Upper lobe of left lung (tissue), 6 donors: ENCODE measurements at regions not wholly inside any gene's neighbourhood (a gene's known extent, or its start where the extent isn't known, plus 50 kb on each side); places are given as distances from the start of the nearest gene placed in this dataset.

Experiments
- ATAC-seq, 2 donors: fragments of 200-7000 bp; cut with Tn5 transposase; one replicate each; pipeline ENCODE4 v1.9.1; 2022; ENCODE audit warnings: mild to moderate bottlenecking in 2 of 2, moderate library complexity in 2 of 2; ENCODE audit not compliant: low FRiP score in 2 of 2
- DNase-seq, 2 donors: peaks; one replicate each; pipeline ENCODE4 v3.0.0-alpha.2; 2019 to 2020
- H3K27ac ChIP-seq, 4 donors: fragments of 200-600 bp; sonication (generic); one replicate each; pipeline ENCODE4 v1.5.1; 2016 to 2019
- H3K27me3 ChIP-seq, 4 donors: fragments of 200-600 bp; sonication (generic); one replicate each; pipeline ENCODE4 v1.5.1; 2017 to 2019
- H3K36me3 ChIP-seq, 4 donors: fragments of 200-600 bp; sonication (generic); one replicate each; pipeline ENCODE4 v1.5.1; 2016 to 2019
- H3K4me1 ChIP-seq, 4 donors: fragments of 200-600 bp; sonication (generic); one replicate each; pipeline ENCODE4 v1.5.1; 2018 to 2019
- H3K4me3 ChIP-seq, 4 donors: fragments of 200-600 bp; sonication (generic); one replicate each; pipeline ENCODE4 v1.5.1; 2017 to 2019; ENCODE audit warnings: mild to moderate bottlenecking in 2 of 4, moderate library complexity in 1 of 4
- H3K9me3 ChIP-seq, 4 donors: fragments of 200-600 bp; sonication (generic); one replicate each; pipeline ENCODE4 v1.5.1; 2018 to 2019
- CTCF ChIP-seq, 6 experiments: fragments of 450-650 bp in 4 of 6; fragments of 200-600 bp in 2 of 6; sonication (generic) in 2 of 6; IDR thresholded peaks; one replicate each; pipeline ENCODE4 v1.5.1; 2016 to 2019; ENCODE audit warnings: antibody characterized with exemption in 6 of 6
- EP300 ChIP-seq, 4 donors: sonication (generic); formaldehyde crosslinking; IDR thresholded peaks; one replicate each; pipeline ENCODE4 v1.5.1; 2017; ENCODE audit warnings: antibody characterized with exemption in 4 of 4, control low read depth in 2 of 4
- POLR2A ChIP-seq, 4 donors: fragments of 450-650 bp; IDR thresholded peaks; one replicate each; pipeline ENCODE4 v1.5.1; 2016 to 2017; ENCODE audit warnings: antibody characterized with exemption in 4 of 4, mild to moderate bottlenecking in 2 of 4
- POLR2AphosphoS5 ChIP-seq, 2 donors: sonication (generic); formaldehyde crosslinking; IDR thresholded peaks; one replicate each; pipeline ENCODE4 v1.5.1; 2017; ENCODE audit warnings: antibody characterized with exemption in 2 of 2
- WGBS, 2 donors: methylation state at CpG; one replicate each; pipeline ENCODE4 v1.1.5; 2017 to 2018; 5-methylcytosine and 5-hydroxymethylcytosine counted together
- donor health status: DM: no; HTN: no; CAD: no; lungs with moderate emphysema.
- donor health status: DM: no; HTN: yes; CAD: no; lungs with severe emphysema.

GRCh38 chr18:28711096-28711495 lies 534.2 kb upstream of the CDH2 start:
- TF ChIP-seq CTCF (IDR thresholded peaks at IDR 0.05) (no peak), EP300 (IDR thresholded peaks at IDR 0.05) (no peak), POLR2AphosphoS5 (IDR thresholded peaks at IDR 0.05) (no peak), POLR2A (IDR thresholded peaks at IDR 0.05) (no peak)
- Histone ChIP-seq H3K4me3 (no peak overlapping the region), H3K9me3 (no peaks in the 10 kb centered on the region), H3K36me3 (no peaks in the 10 kb centered on the region), H3K27ac (no peak overlapping the region), H3K4me1 (no peaks in the 10 kb centered on the region), H3K27me3 (no peaks in the 10 kb centered on the region)
- DNase-seq (no peak), ATAC-seq (no peak)
- WGBS, 2 donors: 79 to 84% methylated on average over 1 of the region's 1 CpG

- H3K4me1 ChIP-seq: no peaks in the 10 kb centered on the region
- H3K27me3 ChIP-seq: no peaks in the 10 kb centered on the region
- H3K36me3 ChIP-seq: no peaks in the 10 kb centered on the region
- ATAC-seq (no peak), DNase-seq (no peak)
- 79 to 86% methylated on average over 4 of the region's 4 CpGs for WGBS, 2 donors
- H3K4me3 ChIP-seq: no peak overlapping the region
- no peaks in the 10 kb centered on the region for H3K9me3 ChIP-seq
- H3K27ac ChIP-seq: no peak overlapping the region
- TF ChIP-seq EP300 (IDR thresholded peaks at IDR 0.05): no peak
- TF ChIP-seq POLR2AphosphoS5 (IDR thresholded peaks at IDR 0.05): no peak
- TF ChIP-seq POLR2A (IDR thresholded peaks at IDR 0.05): no peak
- no peak for TF ChIP-seq CTCF (IDR thresholded peaks at IDR 0.05)
Observed at GRCh38 chr18:28707006-28707405, 530.1 kb upstream of the CDH2 start.

GRCh38 chr18:28706397-28706796 lies 529.5 kb upstream of the CDH2 start:
- TF ChIP-seq POLR2A (IDR thresholded peaks at IDR 0.05) (no peak), POLR2AphosphoS5 (IDR thresholded peaks at IDR 0.05) (no peak), EP300 (IDR thresholded peaks at IDR 0.05) (no peak), CTCF (IDR thresholded peaks at IDR 0.05) (no peak)
- 75 to 91% methylated on average over 4 of the region's 4 CpGs for WGBS, 2 donors
- Histone ChIP-seq H3K4me1 (no peaks in the 10 kb centered on the region), H3K36me3 (no peaks in the 10 kb centered on the region), H3K27ac (no peak overlapping the region), H3K9me3 (no peaks in the 10 kb centered on the region), H3K27me3 (no peaks in the 10 kb centered on the region), H3K4me3 (no peak overlapping the region)
- no peak for DNase-seq
- no peak for ATAC-seq

- H3K27ac ChIP-seq: no peak overlapping the region
- H3K4me1 ChIP-seq: no peaks in the 10 kb centered on the region
- ATAC-seq (no peak), DNase-seq (no peak)
- no peaks in the 10 kb centered on the region for H3K9me3 ChIP-seq
- H3K4me3 ChIP-seq: no peak overlapping the region
- H3K27me3 ChIP-seq: no peaks in the 10 kb centered on the region
- WGBS, 2 donors: 50 to 52% methylated on average over 1 of the region's 1 CpG
- H3K36me3 ChIP-seq: no peaks in the 10 kb centered on the region
- TF ChIP-seq EP300 (IDR thresholded peaks at IDR 0.05) (no peak), POLR2A (IDR thresholded peaks at IDR 0.05) (no peak), CTCF (IDR thresholded peaks at IDR 0.05) (no peak), POLR2AphosphoS5 (IDR thresholded peaks at IDR 0.05) (no peak)
Observed at GRCh38 chr18:28705482-28705881, 528.6 kb upstream of the CDH2 start.

GRCh38 chr18:28692337-28692736 lies 515.4 kb upstream of the CDH2 start:
- Histone ChIP-seq H3K4me3 (no peak overlapping the region), H3K27ac (no peak overlapping the region), H3K27me3 (no peaks in the 10 kb centered on the region), H3K4me1 (no peaks in the 10 kb centered on the region), H3K36me3 (no peaks in the 10 kb centered on the region), H3K9me3 (no peaks in the 10 kb centered on the region)
- WGBS, 2 donors: 96% methylated on average over 1 of the region's 1 CpG
- TF ChIP-seq POLR2A (IDR thresholded peaks at IDR 0.05) (no peak), EP300 (IDR thresholded peaks at IDR 0.05) (no peak), CTCF (IDR thresholded peaks at IDR 0.05) (no peak), POLR2AphosphoS5 (IDR thresholded peaks at IDR 0.05) (no peak)
- ATAC-seq: no peak
- no peak for DNase-seq
